ENCODE measurements at regions not wholly inside any gene's neighbourhood (a gene's known extent, or its start where the extent isn't known, plus 50 kb on each side); places are given as distances from the start of the nearest gene placed in this dataset.
"Not testable (repeated sequence)": the region's sequence is repeated elsewhere in the genome, so short reads cannot be mapped to it uniquely, and the experiment has no call there.

GRCh38 chr1:149841597-149842238 is 57.6 kb upstream of the BOLA1 start:
- not testable (repeated sequence) for H3K27me3 ChIP-seq (replicated peaks; ENCODE audit: control insufficient read depth, insufficient read depth, low read length); DNase-seq (ENCODE audit: extremely low read depth, insufficient read length); H3K4me3 ChIP-seq (replicated peaks; ENCODE audit: low read depth, low read length); H3K36me3 ChIP-seq (ENCODE audit: control insufficient read depth, insufficient read depth, low read length)

DNA sequence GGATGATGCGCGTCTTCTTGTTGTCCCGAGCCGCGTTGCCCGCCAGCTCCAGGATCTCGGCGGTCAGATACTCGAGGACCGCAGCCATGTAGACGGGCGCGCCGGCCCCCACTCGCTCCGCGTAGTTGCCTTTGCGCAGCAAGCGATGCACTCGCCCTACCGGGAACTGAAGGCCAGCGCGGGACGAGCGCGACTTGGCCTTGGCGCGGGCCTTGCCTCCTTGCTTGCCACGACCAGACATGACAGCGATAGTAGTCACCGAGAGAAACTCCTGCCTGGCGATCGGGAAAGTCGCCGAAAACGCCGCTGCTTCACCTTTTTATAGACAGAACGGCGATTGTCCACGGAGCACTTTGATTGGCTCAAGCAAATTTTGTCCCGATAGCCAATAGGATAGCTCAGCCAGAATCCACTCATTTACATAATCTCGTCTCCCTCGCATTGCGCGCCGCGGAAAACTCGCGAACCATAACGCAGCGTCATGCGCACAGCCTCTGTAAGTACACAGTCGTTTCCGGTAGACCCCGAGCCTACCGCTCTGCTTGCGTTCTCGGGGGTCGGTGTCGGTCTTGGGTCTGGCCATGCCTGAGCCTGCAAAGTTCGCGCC is 56.8 kb upstream of the BOLA1 start:
- not testable (repeated sequence) for H3K4me3 ChIP-seq (replicated peaks; ENCODE audit: low read depth, low read length); DNase-seq (ENCODE audit: extremely low read depth, insufficient read length); H3K36me3 ChIP-seq (ENCODE audit: control insufficient read depth, insufficient read depth, low read length)

GRCh38 chr1:149843431-149844041 is 55.8 kb upstream of the BOLA1 start:
- H3K36me3 ChIP-seq (ENCODE audit: control insufficient read depth, insufficient read depth, low read length), result no peaks in the 10 kb centered on the region
- TF ChIP-seq, protein P1, sequence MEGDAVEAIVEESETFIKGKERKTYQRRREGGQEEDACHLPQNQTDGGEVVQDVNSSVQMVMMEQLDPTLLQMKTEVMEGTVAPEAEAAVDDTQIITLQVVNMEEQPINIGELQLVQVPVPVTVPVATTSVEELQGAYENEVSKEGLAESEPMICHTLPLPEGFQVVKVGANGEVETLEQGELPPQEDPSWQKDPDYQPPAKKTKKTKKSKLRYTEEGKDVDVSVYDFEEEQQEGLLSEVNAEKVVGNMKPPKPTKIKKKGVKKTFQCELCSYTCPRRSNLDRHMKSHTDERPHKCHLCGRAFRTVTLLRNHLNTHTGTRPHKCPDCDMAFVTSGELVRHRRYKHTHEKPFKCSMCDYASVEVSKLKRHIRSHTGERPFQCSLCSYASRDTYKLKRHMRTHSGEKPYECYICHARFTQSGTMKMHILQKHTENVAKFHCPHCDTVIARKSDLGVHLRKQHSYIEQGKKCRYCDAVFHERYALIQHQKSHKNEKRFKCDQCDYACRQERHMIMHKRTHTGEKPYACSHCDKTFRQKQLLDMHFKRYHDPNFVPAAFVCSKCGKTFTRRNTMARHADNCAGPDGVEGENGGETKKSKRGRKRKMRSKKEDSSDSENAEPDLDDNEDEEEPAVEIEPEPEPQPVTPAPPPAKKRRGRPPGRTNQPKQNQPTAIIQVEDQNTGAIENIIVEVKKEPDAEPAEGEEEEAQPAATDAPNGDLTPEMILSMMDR (IDR thresholded peaks at IDR 0.05; ENCODE audit: insufficient read depth, low read length, poor library complexity, severe bottlenecking), result no peak
- peak overlapping the region; percentile 66 for H3K4me3 ChIP-seq (replicated peaks; ENCODE audit: low read depth, low read length)
- H3K27me3 ChIP-seq (replicated peaks; ENCODE audit: control insufficient read depth, insufficient read depth, low read length), result no peaks in the 10 kb centered on the region
- no peak for DNase-seq (ENCODE audit: extremely low read depth, insufficient read length)

More for the DNA sequence above, 56.8 kb upstream of the BOLA1 start:
- not testable (repeated sequence) for H3K27me3 ChIP-seq (replicated peaks; ENCODE audit: control insufficient read depth, insufficient read depth, low read length)

DNA sequence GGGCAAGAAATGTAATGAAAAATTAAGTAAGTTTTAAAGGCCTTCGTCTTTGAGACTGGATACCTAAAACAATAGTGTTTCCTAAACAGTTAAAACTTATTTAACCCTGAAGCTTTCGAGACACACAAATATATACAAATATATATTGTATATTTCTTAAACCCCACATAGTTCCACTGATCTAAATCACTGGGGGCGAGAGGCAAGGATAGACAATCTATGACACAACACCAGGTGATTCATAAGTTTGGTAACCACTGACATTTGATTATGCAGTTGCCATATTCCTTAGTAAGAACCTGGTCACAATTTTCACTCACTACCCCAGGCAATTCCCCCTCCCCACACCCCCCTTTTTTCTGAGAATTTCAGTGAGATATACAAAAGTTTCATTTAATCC is 55.3 kb upstream of the BOLA1 start:
- DNase-seq (ENCODE audit: extremely low read depth, insufficient read length), result no peak
- Histone ChIP-seq H3K36me3 (ENCODE audit: control insufficient read depth, insufficient read depth, low read length) (no peaks in the 10 kb centered on the region), H3K4me3 (replicated peaks; ENCODE audit: low read depth, low read length) (peak overlapping the region; percentile 66), H3K27me3 (replicated peaks; ENCODE audit: control insufficient read depth, insufficient read depth, low read length) (no peaks in the 10 kb centered on the region)
- TF ChIP-seq, protein P1 (IDR thresholded peaks at IDR 0.05; ENCODE audit: insufficient read depth, low read length, poor library complexity, severe bottlenecking), result no peak

DNA sequence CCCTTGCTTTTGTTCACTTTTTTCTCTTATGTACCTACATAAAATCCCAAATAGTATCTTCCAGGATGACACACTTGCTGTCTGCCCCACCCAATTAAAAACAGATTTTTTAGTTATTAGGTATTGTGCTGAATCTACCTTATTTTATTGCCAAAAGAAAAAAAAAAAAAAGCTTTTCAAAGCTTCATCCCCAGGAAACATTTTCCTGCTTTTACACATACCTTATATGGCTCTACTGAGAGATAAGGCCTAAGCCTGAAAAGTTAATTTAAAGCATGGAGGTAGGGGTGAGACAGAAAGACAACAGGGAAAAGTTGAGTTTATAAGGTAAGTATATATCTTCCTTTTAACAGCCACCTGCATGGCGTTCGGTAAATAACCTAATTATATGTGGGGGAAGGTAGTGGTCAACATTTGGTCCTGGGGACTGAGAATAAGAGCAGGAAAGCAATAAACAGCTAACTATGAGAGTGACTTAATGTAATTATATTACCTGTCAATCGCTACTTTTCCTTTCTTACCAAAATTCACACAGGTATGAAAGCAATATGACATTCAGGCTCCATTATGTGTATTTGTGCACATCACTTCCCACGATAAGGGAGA is 54.6 kb upstream of the BOLA1 start:
- TF ChIP-seq, protein P1 (IDR thresholded peaks at IDR 0.05; ENCODE audit: insufficient read depth, low read length, poor library complexity, severe bottlenecking), result no peak
- Histone ChIP-seq H3K27me3 (replicated peaks; ENCODE audit: control insufficient read depth, insufficient read depth, low read length) (no peaks in the 10 kb centered on the region), H3K4me3 (replicated peaks; ENCODE audit: low read depth, low read length) (peak overlapping the region; percentile 66), H3K36me3 (ENCODE audit: control insufficient read depth, insufficient read depth, low read length) (no peaks in the 10 kb centered on the region)
- no peak for DNase-seq (ENCODE audit: extremely low read depth, insufficient read length)

DNA sequence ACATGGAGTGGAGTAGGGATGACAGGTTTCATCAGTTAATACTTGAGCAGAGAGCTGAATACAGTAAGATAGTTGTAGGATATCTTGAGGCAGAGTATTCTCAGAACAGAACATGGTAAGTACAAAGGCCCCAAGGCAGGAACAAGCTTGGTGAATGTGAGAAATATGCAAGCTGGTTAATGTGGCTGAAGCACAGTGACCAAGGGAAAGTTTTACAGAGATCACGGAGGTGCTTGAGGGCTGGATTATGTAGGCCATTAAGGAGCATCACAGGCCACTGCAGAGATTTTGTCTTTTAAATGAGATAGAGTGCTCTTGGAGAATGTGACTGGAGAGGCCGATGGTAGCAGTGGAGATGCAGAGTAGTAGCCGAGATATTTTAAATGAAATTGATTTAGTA is 54.0 kb upstream of the BOLA1 start:
- Histone ChIP-seq H3K36me3 (ENCODE audit: control insufficient read depth, insufficient read depth, low read length) (no peaks in the 10 kb centered on the region), H3K27me3 (replicated peaks; ENCODE audit: control insufficient read depth, insufficient read depth, low read length) (no peaks in the 10 kb centered on the region), H3K4me3 (replicated peaks; ENCODE audit: low read depth, low read length) (peak overlapping the region; percentile 66; the same call in 1 of the 2 replicates)
- TF ChIP-seq, protein P1 (IDR thresholded peaks at IDR 0.05; ENCODE audit: insufficient read depth, low read length, poor library complexity, severe bottlenecking), result no peak
- DNase-seq (ENCODE audit: extremely low read depth, insufficient read length), result no peak
